ENCODE measurements at regions not wholly inside any gene's neighbourhood (a gene's known extent, or its start where the extent isn't known, plus 50 kb on each side); places are given as distances from the start of the nearest gene placed in this dataset.

- H3K4me3 ChIP-seq (ENCODE audit: low read length, poor library complexity, severe bottlenecking): no peak overlapping the region
- no peak overlapping the region for H3K9ac ChIP-seq (ENCODE audit: low read depth, low read length, poor library complexity, severe bottlenecking)
- H3K4me1 ChIP-seq (ENCODE audit: insufficient read depth, low read length, poor library complexity, severe bottlenecking): no peaks in the 10 kb centered on the region
- no peaks in the 10 kb centered on the region for H3K27me3 ChIP-seq (ENCODE audit: insufficient read depth, low read length, poor library complexity, severe bottlenecking)
- no peaks in the 10 kb centered on the region for H3K9me3 ChIP-seq (ENCODE audit: insufficient read depth, low read depth, low read length)
- no peaks in the 10 kb centered on the region for H3K36me3 ChIP-seq (ENCODE audit: insufficient read depth, low read length)
- TF ChIP-seq EZH2phosphoT487 (IDR thresholded peaks at IDR 0.05; ENCODE audit: borderline replicate concordance) (no peak), CTCF (conservative IDR thresholded peaks at IDR 0.05; ENCODE audit: low read length) (no peak)
- H3K4me2 ChIP-seq (ENCODE audit: low read depth, low read length, poor library complexity, severe bottlenecking): no peak overlapping the region
- H3K9me2 ChIP-seq (replicated peaks; ENCODE audit: low read depth, low read length): no peaks in the 10 kb centered on the region
- H3K79me2 ChIP-seq (ENCODE audit: insufficient read depth, low read length): no peaks in the 10 kb centered on the region
- no peaks in the 10 kb centered on the region for H4K20me1 ChIP-seq (ENCODE audit: insufficient read depth, low read length, poor library complexity, severe bottlenecking)
- no peaks in the 10 kb centered on the region for H3F3A ChIP-seq (ENCODE audit: low read depth)
- no peak overlapping the region for H2AFZ ChIP-seq (ENCODE audit: low read length)
These were observed 307.0 kb upstream of the REG3G start for GRCh38 chr2:78718473-78718872.

DNA sequence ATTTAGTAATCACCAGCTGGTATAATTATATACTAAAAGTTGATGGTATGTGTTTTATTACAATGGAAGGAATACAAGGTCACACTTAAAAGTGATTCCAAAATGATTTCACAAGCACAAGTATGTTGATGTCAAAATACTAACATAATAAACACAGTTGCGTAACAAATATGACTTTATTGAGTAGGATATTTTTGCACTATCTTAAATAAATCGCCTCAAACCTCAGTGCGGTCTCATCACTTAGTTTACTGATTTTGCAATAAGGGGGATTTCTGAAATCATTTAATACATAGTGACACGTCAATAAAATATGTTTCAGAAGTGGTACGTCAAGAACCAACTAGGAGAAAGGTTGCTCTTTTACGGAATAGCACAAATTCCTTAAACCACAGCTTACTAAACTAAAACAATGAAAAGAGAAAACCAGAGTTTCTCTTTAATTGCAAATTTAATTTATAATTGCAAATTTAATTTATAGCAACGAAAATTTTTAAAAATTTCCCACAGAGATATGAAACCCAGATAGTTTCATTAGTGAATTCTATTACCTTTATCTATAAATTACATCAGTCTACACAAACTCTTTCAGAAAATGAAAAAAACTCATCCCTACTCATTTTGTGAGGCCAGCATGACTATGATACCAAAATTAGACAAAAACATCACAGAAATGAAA is 304.0 kb upstream of the REG3G start:
- Histone ChIP-seq H3K9me3 (ENCODE audit: insufficient read depth, low read depth, low read length) (no peaks in the 10 kb centered on the region), H4K20me1 (ENCODE audit: insufficient read depth, low read length, poor library complexity, severe bottlenecking) (no peaks in the 10 kb centered on the region), H3K4me3 (ENCODE audit: low read length, poor library complexity, severe bottlenecking) (no peak overlapping the region), H3K36me3 (ENCODE audit: insufficient read depth, low read length) (no peaks in the 10 kb centered on the region), H3K79me2 (ENCODE audit: insufficient read depth, low read length) (no peaks in the 10 kb centered on the region), H3K9me2 (replicated peaks; ENCODE audit: low read depth, low read length) (no peaks in the 10 kb centered on the region), H3K4me1 (ENCODE audit: insufficient read depth, low read length, poor library complexity, severe bottlenecking) (no peaks in the 10 kb centered on the region), H3F3A (ENCODE audit: low read depth) (no peaks in the 10 kb centered on the region), H3K4me2 (ENCODE audit: low read depth, low read length, poor library complexity, severe bottlenecking) (no peak overlapping the region), H3K9ac (ENCODE audit: low read depth, low read length, poor library complexity, severe bottlenecking) (no peak overlapping the region), H3K27me3 (ENCODE audit: insufficient read depth, low read length, poor library complexity, severe bottlenecking) (no peaks in the 10 kb centered on the region), H2AFZ (ENCODE audit: low read length) (no peak overlapping the region)
- TF ChIP-seq CTCF (conservative IDR thresholded peaks at IDR 0.05; ENCODE audit: low read length) (no peak), EZH2phosphoT487 (IDR thresholded peaks at IDR 0.05; ENCODE audit: borderline replicate concordance) (no peak)

- H3K9me2 ChIP-seq (replicated peaks; ENCODE audit: low read depth, low read length): no peaks in the 10 kb centered on the region
- H3K27me3 ChIP-seq (ENCODE audit: insufficient read depth, low read length, poor library complexity, severe bottlenecking): no peaks in the 10 kb centered on the region
- H3K36me3 ChIP-seq (ENCODE audit: insufficient read depth, low read length): no peaks in the 10 kb centered on the region
- no peaks in the 10 kb centered on the region for H3K79me2 ChIP-seq (ENCODE audit: insufficient read depth, low read length)
- TF ChIP-seq CTCF (conservative IDR thresholded peaks at IDR 0.05; ENCODE audit: low read length): no peak
- no peak for TF ChIP-seq EZH2phosphoT487 (IDR thresholded peaks at IDR 0.05; ENCODE audit: borderline replicate concordance)
- H2AFZ ChIP-seq (ENCODE audit: low read length): no peak overlapping the region
- no peaks in the 10 kb centered on the region for H3K4me1 ChIP-seq (ENCODE audit: insufficient read depth, low read length, poor library complexity, severe bottlenecking)
- no peak overlapping the region for H3K9ac ChIP-seq (ENCODE audit: low read depth, low read length, poor library complexity, severe bottlenecking)
- no peak overlapping the region for H3K4me2 ChIP-seq (ENCODE audit: low read depth, low read length, poor library complexity, severe bottlenecking)
- H4K20me1 ChIP-seq (ENCODE audit: insufficient read depth, low read length, poor library complexity, severe bottlenecking): no peaks in the 10 kb centered on the region
- no peaks in the 10 kb centered on the region for H3K9me3 ChIP-seq (ENCODE audit: insufficient read depth, low read depth, low read length)
- H3K4me3 ChIP-seq (ENCODE audit: low read length, poor library complexity, severe bottlenecking): no peak overlapping the region
- H3F3A ChIP-seq (ENCODE audit: low read depth): no peaks in the 10 kb centered on the region
These were observed 291.3 kb upstream of the REG3G start for GRCh38 chr2:78734221-78734620.

Measured in Loucy (cell line).